Spleen (tissue), 11 donors: ENCODE measurements at regions not wholly inside any gene's neighbourhood (a gene's known extent, or its start where the extent isn't known, plus 50 kb on each side); places are given as distances from the start of the nearest gene placed in this dataset.

Experiments used
- DNase-seq: peaks from one replicate; pipeline ENCODE4 v3.0.0-alpha.2; 2020
- H3K27ac ChIP-seq, 8 donors: fragments of 200-600 bp; sonication (generic) in 7 of 8; 1 replicate in 4 of 8; 2 replicates in 4 of 8; pipeline versions ENCODE4 v1.5.0 to v1.8.0; 2016 to 2021; ENCODE audit warnings: inconsistent platforms in 4 of 8, mild to moderate bottlenecking in 4 of 8, moderate library complexity in 1 of 8
- H3K27me3 ChIP-seq, 7 donors: fragments of 200-600 bp; sonication (generic) in 6 of 7; replicated peaks in 1 of 7; 1 replicate in 4 of 7; 2 replicates in 3 of 7; pipeline versions ENCODE4 v1.5.0 to v1.8.0; 2016 to 2021; ENCODE audit warnings: inconsistent platforms in 3 of 7, mild to moderate bottlenecking in 1 of 7
- H3K36me3 ChIP-seq, 6 donors: fragments of 200-600 bp; sonication (generic) in 5 of 6; 1 replicate in 4 of 6; 2 replicates in 2 of 6; pipeline versions ENCODE4 v1.5.0 to v1.8.0; 2016 to 2021; ENCODE audit warnings: inconsistent platforms in 2 of 6
- H3K4me1 ChIP-seq, 6 donors: fragments of 200-600 bp; sonication (generic) in 5 of 6; 1 replicate in 3 of 6; 2 replicates in 3 of 6; pipeline versions ENCODE4 v1.5.0 to v1.8.0; 2016 to 2021; ENCODE audit warnings: inconsistent platforms in 3 of 6
- H3K4me3 ChIP-seq, 8 donors: fragments of 200-600 bp; sonication (generic) in 7 of 8; 1 replicate in 4 of 8; 2 replicates in 4 of 8; pipeline versions ENCODE4 v1.5.0 to v1.8.0; 2016 to 2021; ENCODE audit warnings: inconsistent platforms in 4 of 8, mild to moderate bottlenecking in 4 of 8, moderate library complexity in 2 of 8
- H3K9me3 ChIP-seq, 8 donors: fragments of 200-600 bp; sonication (generic) in 7 of 8; 1 replicate in 4 of 8; 2 replicates in 4 of 8; pipeline versions ENCODE4 v1.5.0 to v1.8.0; 2016 to 2021; ENCODE audit warnings: inconsistent platforms in 4 of 8
- CTCF ChIP-seq, 11 experiments: fragments of 200-600 bp in 7 of 11; fragments of 450-650 bp in 4 of 11; sonication (generic) in 4 of 11; IDR thresholded peaks in 8 of 11; conservative IDR thresholded peaks in 3 of 11; 1 replicate in 7 of 11; 2 replicates in 4 of 11; pipeline versions ENCODE4 v1.4.0 to v1.8.0; 2016 to 2021; ENCODE audit warnings: antibody characterized with exemption in 11 of 11, inconsistent platforms in 4 of 11, mild to moderate bottlenecking in 1 of 11
- POLR2A ChIP-seq, 3 donors: fragments of 450-650 bp; IDR thresholded peaks; one replicate each; pipeline ENCODE4 v1.5.1; 2017; ENCODE audit warnings: antibody characterized with exemption in 3 of 3, mild to moderate bottlenecking in 1 of 3
- POLR2AphosphoS5 ChIP-seq, 3 donors: sonication (generic); formaldehyde crosslinking; IDR thresholded peaks; one replicate each; pipeline ENCODE4 v1.5.1; 2017; ENCODE audit warnings: antibody characterized with exemption in 3 of 3
- WGBS, 5 donors: extraction: QIAGEN DNeasy Blood & Tissue Kit in 3 of 5; methylation state at CpG; one replicate each; pipeline versions ENCODE4 v1.1.5 to v1.1.7; 2013 to 2018; 5-methylcytosine and 5-hydroxymethylcytosine counted together
- intact Hi-C: fragments of 100-400 bp; cut with DNase I; formaldehyde crosslinking; loops from one replicate; pipeline ENCODE4 v1.15.0; 2023; ENCODE audit warnings: low total_unique reads
- donor health status: healthy with polysubstance abuse.
- donor health status: DM: no; HTN: no; CAD: no; lungs with moderate emphysema.
- donor health status: DM: no; HTN: no; CAD: no.
- donor health status: Bipolar disorder and iron deficiency.
- donor health status: healthy.
- donor health status: DM: no; HTN: no; CAD: no.
- donor health status: DM: yes; HTN: yes; CAD: no.

- no peaks in the 10 kb centered on the region for H3K9me3 ChIP-seq
- no peaks in the 10 kb centered on the region for H3K36me3 ChIP-seq
- TF ChIP-seq POLR2A (IDR thresholded peaks at IDR 0.05) (no peak), CTCF (IDR thresholded peaks at IDR 0.05 in 8 of 11, conservative IDR thresholded peaks at IDR 0.05 in 3 of 11) (no peak), POLR2AphosphoS5 (IDR thresholded peaks at IDR 0.05) (no peak)
- 68 to 88% (median 83%) methylated on average over 1 of the region's 1 CpG for WGBS, 5 donors
- intact Hi-C loops, result no loop called here
- no peak overlapping the region for H3K4me3 ChIP-seq
- H3K4me1 ChIP-seq, result no peaks in the 10 kb centered on the region
- no peak for DNase-seq
- no peak overlapping the region for H3K27ac ChIP-seq
- H3K27me3 ChIP-seq, result no peaks in the 10 kb centered on the region
Measured at GRCh38 chr12:92530706-92531105, 172.1 kb upstream of the PLEKHG7 start.

- intact Hi-C loops, result no loop called here
- no peak overlapping the region for H3K4me3 ChIP-seq
- H3K4me1 ChIP-seq, result no peaks in the 10 kb centered on the region
- no peaks in the 10 kb centered on the region for H3K36me3 ChIP-seq
- H3K27ac ChIP-seq, result no peak overlapping the region
- no peaks in the 10 kb centered on the region for H3K9me3 ChIP-seq
- H3K27me3 ChIP-seq, result no peaks in the 10 kb centered on the region
- DNase-seq, result no peak
- TF ChIP-seq POLR2A (IDR thresholded peaks at IDR 0.05) (no peak), CTCF (IDR thresholded peaks at IDR 0.05 in 8 of 11, conservative IDR thresholded peaks at IDR 0.05 in 3 of 11) (no peak), POLR2AphosphoS5 (IDR thresholded peaks at IDR 0.05) (no peak)
Measured at GRCh38 chr12:92529944-92530343, 172.8 kb upstream of the PLEKHG7 start.

GRCh38 chr12:92528586-92528985 lies 174.2 kb upstream of the PLEKHG7 start:
- TF ChIP-seq POLR2A (IDR thresholded peaks at IDR 0.05), result no peak
- TF ChIP-seq POLR2AphosphoS5 (IDR thresholded peaks at IDR 0.05), result no peak
- no peak for TF ChIP-seq CTCF (IDR thresholded peaks at IDR 0.05 in 8 of 11, conservative IDR thresholded peaks at IDR 0.05 in 3 of 11)
- WGBS, 5 donors, result 91 to 97% (median 93%) methylated on average over 3 of the region's 3 CpGs
- DNase-seq, result no peak

GRCh38 chr12:92528097-92528496 lies 174.7 kb upstream of the PLEKHG7 start:
- H3K4me1 ChIP-seq, result no peaks in the 10 kb centered on the region
- intact Hi-C loops, result no loop called here

More at GRCh38 chr12:92528586-92528985, 174.2 kb upstream of the PLEKHG7 start:
- H3K4me3 ChIP-seq, result no peak overlapping the region
- H3K36me3 ChIP-seq, result no peaks in the 10 kb centered on the region
- intact Hi-C loops, result no loop called here
- no peaks in the 10 kb centered on the region for H3K4me1 ChIP-seq
- H3K9me3 ChIP-seq, result no peaks in the 10 kb centered on the region
- no peak overlapping the region for H3K27ac ChIP-seq
- no peaks in the 10 kb centered on the region for H3K27me3 ChIP-seq

More at GRCh38 chr12:92528097-92528496, 174.7 kb upstream of the PLEKHG7 start:
- no peak for DNase-seq
- Histone ChIP-seq H3K27me3 (no peaks in the 10 kb centered on the region), H3K4me3 (no peak overlapping the region), H3K36me3 (no peaks in the 10 kb centered on the region), H3K9me3 (peaks cover 0 to 4% (median 0%) of the 10 kb centered on the region in 8 donors), H3K27ac (no peak overlapping the region)
- TF ChIP-seq POLR2AphosphoS5 (IDR thresholded peaks at IDR 0.05) (no peak), POLR2A (IDR thresholded peaks at IDR 0.05) (no peak), CTCF (IDR thresholded peaks at IDR 0.05 in 8 of 11, conservative IDR thresholded peaks at IDR 0.05 in 3 of 11) (no peak)
- WGBS, 5 donors, result 90 to 100% (median 95%) methylated on average over 2 of the region's 2 CpGs
